ENCODE measurements at regions not wholly inside any gene's neighbourhood (a gene's known extent, or its start where the extent isn't known, plus 50 kb on each side); places are given as distances from the start of the nearest gene placed in this dataset.

DNA sequence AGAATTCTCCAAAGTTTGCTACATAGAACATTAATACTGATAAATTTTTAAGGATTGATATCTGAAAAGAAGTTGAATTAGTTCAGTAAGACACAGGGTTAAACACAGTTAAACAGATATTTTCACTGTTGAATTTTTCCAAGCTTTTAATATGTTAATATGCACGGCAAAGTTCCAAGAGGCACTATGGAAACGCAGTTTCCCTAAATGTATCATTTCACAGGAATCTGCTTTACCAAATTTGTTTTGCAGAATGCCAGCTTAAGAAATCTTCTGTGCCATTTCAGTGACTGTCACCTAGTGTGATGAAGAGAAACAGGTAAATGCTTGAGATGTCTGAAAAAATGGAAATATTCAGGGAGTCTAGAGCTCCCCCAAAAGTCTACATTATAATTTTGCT, 395.9 kb upstream of the GRIA3 start:
- no peak overlapping the region for H3K27ac ChIP-seq (ENCODE audit: low read length)
- DNase-seq (no peak), ATAC-seq (ENCODE audit: insufficient read depth, low read depth) (no peak)
- no peak overlapping the region for H3K4me2 ChIP-seq (ENCODE audit: insufficient read depth, low read length)
- no peak overlapping the region for H3K9ac ChIP-seq (ENCODE audit: low read depth, low read length)
- no peak overlapping the region for H3K4me3 ChIP-seq (ENCODE audit: low read depth in 1 of 2, low read length in 2 of 2)
- H3K79me2 ChIP-seq (ENCODE audit: insufficient read depth, low read length) = no peaks in the 10 kb centered on the region
- H3K27me3 ChIP-seq (ENCODE audit: insufficient read depth, low read length, poor library complexity) = no peaks in the 10 kb centered on the region
- no peaks in the 10 kb centered on the region for H3K36me3 ChIP-seq (ENCODE audit: insufficient read depth, low read length)
- no peak for TF ChIP-seq EZH2 (IDR thresholded peaks at IDR 0.05; ENCODE audit: borderline replicate concordance, low read depth, low read length, severe bottlenecking)
- TF ChIP-seq, protein P1, sequence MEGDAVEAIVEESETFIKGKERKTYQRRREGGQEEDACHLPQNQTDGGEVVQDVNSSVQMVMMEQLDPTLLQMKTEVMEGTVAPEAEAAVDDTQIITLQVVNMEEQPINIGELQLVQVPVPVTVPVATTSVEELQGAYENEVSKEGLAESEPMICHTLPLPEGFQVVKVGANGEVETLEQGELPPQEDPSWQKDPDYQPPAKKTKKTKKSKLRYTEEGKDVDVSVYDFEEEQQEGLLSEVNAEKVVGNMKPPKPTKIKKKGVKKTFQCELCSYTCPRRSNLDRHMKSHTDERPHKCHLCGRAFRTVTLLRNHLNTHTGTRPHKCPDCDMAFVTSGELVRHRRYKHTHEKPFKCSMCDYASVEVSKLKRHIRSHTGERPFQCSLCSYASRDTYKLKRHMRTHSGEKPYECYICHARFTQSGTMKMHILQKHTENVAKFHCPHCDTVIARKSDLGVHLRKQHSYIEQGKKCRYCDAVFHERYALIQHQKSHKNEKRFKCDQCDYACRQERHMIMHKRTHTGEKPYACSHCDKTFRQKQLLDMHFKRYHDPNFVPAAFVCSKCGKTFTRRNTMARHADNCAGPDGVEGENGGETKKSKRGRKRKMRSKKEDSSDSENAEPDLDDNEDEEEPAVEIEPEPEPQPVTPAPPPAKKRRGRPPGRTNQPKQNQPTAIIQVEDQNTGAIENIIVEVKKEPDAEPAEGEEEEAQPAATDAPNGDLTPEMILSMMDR (IDR thresholded peaks at IDR 0.05; ENCODE audit: borderline replicate concordance, extremely low read depth, low read length, poor library complexity, severe bottlenecking) = no peak
- no peaks in the 10 kb centered on the region for H3K4me1 ChIP-seq (ENCODE audit: insufficient read depth, low read length)
- H3K9me3 ChIP-seq (ENCODE audit: insufficient read depth, low read length, severe bottlenecking) = no peaks in the 10 kb centered on the region
- H4K20me1 ChIP-seq (ENCODE audit: insufficient read depth, low read length) = no peaks in the 10 kb centered on the region
- H2AFZ ChIP-seq (ENCODE audit: low read depth, low read length) = no peak overlapping the region

DNA sequence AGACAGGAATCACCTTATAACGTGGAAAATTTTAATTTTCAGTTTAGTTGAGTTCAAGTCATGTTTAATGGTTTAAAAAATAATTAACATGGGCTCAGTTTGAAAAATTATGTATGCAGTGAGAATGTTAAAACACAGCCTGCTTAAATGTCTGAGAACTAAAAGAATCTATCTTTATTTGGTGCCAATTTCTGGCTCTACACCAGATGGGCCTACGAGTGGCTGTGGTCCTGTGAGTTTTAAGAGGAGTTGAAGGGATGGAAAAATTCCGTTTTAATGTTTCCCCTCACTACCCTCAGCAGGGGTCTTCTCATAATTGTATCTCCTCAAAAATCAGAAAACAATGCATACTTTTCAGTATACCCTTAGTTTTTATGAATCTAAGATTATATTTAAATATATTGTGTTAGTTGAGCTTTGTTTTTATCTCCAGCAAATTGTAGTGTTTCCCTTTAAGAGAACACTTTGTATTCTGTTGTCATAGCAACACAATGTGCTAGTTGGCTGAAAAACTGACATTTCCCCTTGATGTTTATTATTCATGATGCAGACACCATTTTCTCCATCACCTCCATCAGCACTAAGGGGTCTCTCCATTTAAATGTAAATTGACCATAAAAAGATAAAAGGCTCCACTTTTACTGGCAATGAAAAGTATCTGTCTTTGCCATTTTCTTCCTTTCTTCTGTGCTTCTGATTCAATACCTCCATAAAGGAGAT, 393.5 kb upstream of the GRIA3 start:
- no peak for DNase-seq
- Histone ChIP-seq H3K79me2 (ENCODE audit: insufficient read depth, low read length) (no peaks in the 10 kb centered on the region), H3K9me3 (ENCODE audit: insufficient read depth, low read length, severe bottlenecking) (no peaks in the 10 kb centered on the region), H3K4me1 (ENCODE audit: insufficient read depth, low read length) (no peaks in the 10 kb centered on the region), H3K4me3 (ENCODE audit: low read depth in 1 of 2, low read length in 2 of 2) (no peak overlapping the region), H3K27ac (ENCODE audit: low read length) (no peak overlapping the region), H4K20me1 (ENCODE audit: insufficient read depth, low read length) (no peaks in the 10 kb centered on the region), H3K4me2 (ENCODE audit: insufficient read depth, low read length) (no peak overlapping the region), H3K27me3 (ENCODE audit: insufficient read depth, low read length, poor library complexity) (no peaks in the 10 kb centered on the region), H3K36me3 (ENCODE audit: insufficient read depth, low read length) (no peaks in the 10 kb centered on the region), H3K9ac (ENCODE audit: low read depth, low read length) (no peak overlapping the region), H2AFZ (ENCODE audit: low read depth, low read length) (no peak overlapping the region)
- ATAC-seq (ENCODE audit: insufficient read depth, low read depth) = no peak
- TF ChIP-seq, protein P1 (IDR thresholded peaks at IDR 0.05; ENCODE audit: borderline replicate concordance, extremely low read depth, low read length, poor library complexity, severe bottlenecking) = no peak
- TF ChIP-seq EZH2 (IDR thresholded peaks at IDR 0.05; ENCODE audit: borderline replicate concordance, low read depth, low read length, severe bottlenecking) = no peak

DNA sequence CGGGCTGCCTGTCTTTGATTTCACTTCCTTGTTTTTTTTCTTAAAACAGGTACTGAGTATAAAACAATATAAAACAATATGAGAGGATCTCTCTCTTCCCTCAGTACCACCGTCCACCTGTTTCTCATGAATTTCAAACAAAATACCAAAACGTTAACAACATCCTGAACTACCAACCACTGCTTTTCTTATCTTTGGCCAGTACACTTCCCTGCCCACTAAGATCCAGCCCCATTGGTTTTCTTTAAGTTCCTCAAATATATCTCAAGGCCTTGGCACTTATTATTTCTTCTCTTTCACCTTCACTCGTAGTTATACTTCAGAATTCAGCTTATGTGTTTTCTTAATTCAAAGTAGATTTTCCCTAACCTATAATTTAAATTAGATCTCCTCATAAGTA, 370.2 kb upstream of the GRIA3 start:
- no peaks in the 10 kb centered on the region for H4K20me1 ChIP-seq (ENCODE audit: insufficient read depth, low read length)
- H3K4me2 ChIP-seq (ENCODE audit: insufficient read depth, low read length) = no peak overlapping the region
- no peak for DNase-seq
- H3K27ac ChIP-seq (ENCODE audit: low read length) = no peak overlapping the region
- no peaks in the 10 kb centered on the region for H3K27me3 ChIP-seq (ENCODE audit: insufficient read depth, low read length, poor library complexity)
- H3K9me3 ChIP-seq (ENCODE audit: insufficient read depth, low read length, severe bottlenecking) = no peaks in the 10 kb centered on the region
- no peaks in the 10 kb centered on the region for H3K36me3 ChIP-seq (ENCODE audit: insufficient read depth, low read length)
- no peaks in the 10 kb centered on the region for H3K79me2 ChIP-seq (ENCODE audit: insufficient read depth, low read length)
- H2AFZ ChIP-seq (ENCODE audit: low read depth, low read length) = no peak overlapping the region
- H3K4me1 ChIP-seq (ENCODE audit: insufficient read depth, low read length) = no peaks in the 10 kb centered on the region
- H3K9ac ChIP-seq (ENCODE audit: low read depth, low read length) = no peak overlapping the region
- no peak for TF ChIP-seq EZH2 (IDR thresholded peaks at IDR 0.05; ENCODE audit: borderline replicate concordance, low read depth, low read length, severe bottlenecking)
- TF ChIP-seq, protein P1 (IDR thresholded peaks at IDR 0.05; ENCODE audit: borderline replicate concordance, extremely low read depth, low read length, poor library complexity, severe bottlenecking) = no peak
- no peak overlapping the region for H3K4me3 ChIP-seq (ENCODE audit: low read depth in 1 of 2, low read length in 2 of 2)
- no peak for ATAC-seq (ENCODE audit: insufficient read depth, low read depth)

Data from DND-41 (cell line).